LNCAP (cell line): ENCODE measurements at regions not wholly inside any gene's neighbourhood (a gene's known extent, or its start where the extent isn't known, plus 50 kb on each side); places are given as distances from the start of the nearest gene placed in this dataset.

Source experiments
- CTCF ChIP-seq: fragments of 450-650 bp; IDR thresholded peaks from 2 replicates; pipeline ENCODE4 v1.5.1; 2017; ENCODE audit warnings: mild to moderate bottlenecking

GRCh38 chr1:30545365-30545764, 178.0 kb downstream of the MATN1 start:
- TF ChIP-seq CTCF = no peak

GRCh38 chr1:30541721-30542485, 181.5 kb downstream of the MATN1 start:
- TF ChIP-seq CTCF = no peak

DNA sequence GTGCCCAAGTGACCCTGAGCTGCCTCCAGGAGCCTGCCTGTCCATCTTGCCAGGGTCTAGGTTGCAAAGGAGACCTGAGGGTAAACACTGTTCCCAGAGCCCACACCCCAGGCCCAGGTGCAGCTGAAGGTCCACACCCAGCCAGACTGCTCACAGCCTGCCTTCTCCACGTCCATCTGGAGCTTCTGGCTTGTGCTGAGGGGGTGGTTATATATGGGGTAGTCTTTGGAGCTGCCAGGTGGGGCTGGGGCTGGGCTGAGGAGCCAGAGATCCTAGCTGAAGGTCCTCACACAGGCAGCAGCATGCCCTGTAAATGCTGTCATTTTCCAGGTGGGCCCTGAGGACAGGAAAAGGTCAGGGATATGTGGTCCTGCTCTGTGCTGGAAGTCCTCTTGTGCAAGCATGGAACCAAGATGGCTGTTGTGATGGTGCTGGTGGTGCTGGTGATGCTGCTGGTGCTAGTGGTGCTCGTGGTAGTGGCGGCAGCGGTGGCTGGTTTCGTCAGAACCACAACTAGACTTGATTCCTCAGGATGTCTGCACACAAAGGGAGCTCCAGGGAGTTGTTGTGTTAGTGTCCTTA, 182.7 kb downstream of the MATN1 start:
- no peak for TF ChIP-seq CTCF

- no peak for TF ChIP-seq CTCF
Observed at GRCh38 chr1:30539884-30540283, 183.5 kb downstream of the MATN1 start.

- TF ChIP-seq CTCF = no peak
Observed at GRCh38 chr1:30538993-30539867, 184.2 kb downstream of the MATN1 start.

GRCh38 chr1:30538226-30538992, 185.0 kb downstream of the MATN1 start:
- TF ChIP-seq CTCF = no peak

- TF ChIP-seq CTCF = no peak
Observed at GRCh38 chr1:30537279-30537678, 186.1 kb downstream of the MATN1 start.
